Karpas-422 (cell line): ENCODE measurements at regions not wholly inside any gene's neighbourhood (a gene's known extent, or its start where the extent isn't known, plus 50 kb on each side); places are given as distances from the start of the nearest gene placed in this dataset.

ENCODE experiments used
- DNase-seq: peaks from one replicate; pipeline ENCODE4 v3.0.0-alpha.2; 2015
- H2AFZ ChIP-seq: fragments of 200-600 bp; sonication (generic); 2 replicates; pipeline ENCODE4 v1.6.1; 2014; ENCODE audit warnings: antibody characterized with exemption, low read length, mixed read lengths
- H3K27ac ChIP-seq: fragments of 200-600 bp; sonication (generic); 2 replicates; pipeline ENCODE4 v1.5.1; 2014; ENCODE audit warnings: mild to moderate bottlenecking, low read length, moderate library complexity
- H3K27me3 ChIP-seq: fragments of 200-600 bp; sonication (generic); 2 replicates; pipeline ENCODE4 v1.6.1; 2014; ENCODE audit warnings: low read length, mixed read lengths
- H3K36me3 ChIP-seq: fragments of 200-600 bp; sonication (generic); 2 replicates; pipeline ENCODE4 v1.6.1; 2014; ENCODE audit warnings: low read length, mixed read lengths; ENCODE audit not compliant: insufficient read depth
- H3K4me1 ChIP-seq: fragments of 200-600 bp; sonication (generic); 2 replicates; pipeline ENCODE4 v1.6.1; 2014; ENCODE audit warnings: mild to moderate bottlenecking, low read length, mixed read lengths
- H3K4me2 ChIP-seq: fragments of 200-600 bp; sonication (generic); 2 replicates; pipeline ENCODE4 v1.6.1; 2014; ENCODE audit warnings: low read length, low read depth, mild to moderate bottlenecking; ENCODE audit not compliant: poor library complexity, severe bottlenecking
- H3K4me3 ChIP-seq: fragments of 200-600 bp; sonication (generic); 2 replicates; pipeline ENCODE4 v1.5.1; 2014; ENCODE audit warnings: mild to moderate bottlenecking, antibody characterized with exemption, low read length, mixed read lengths
- H3K79me2 ChIP-seq: fragments of 200-600 bp; sonication (generic); 2 replicates; pipeline ENCODE4 v1.6.1; 2014; ENCODE audit warnings: mild to moderate bottlenecking, low read length, mixed read lengths
- H3K9ac ChIP-seq: fragments of 200-600 bp; sonication (generic); 2 replicates; pipeline ENCODE4 v1.6.0; 2014; ENCODE audit warnings: low read length
- H3K9me2 ChIP-seq: fragments of 200-600 bp; sonication (generic), shearing (Covaris generic); replicated peaks from 2 replicates; pipeline ENCODE4 v1.6.0; 2014; ENCODE audit warnings: mild to moderate bottlenecking, low read length, moderate library complexity; ENCODE audit not compliant: insufficient read depth
- H3K9me3 ChIP-seq: fragments of 300-700, 200-600 bp; sonication (generic); 2 replicates; pipeline ENCODE4 v1.6.1; 2014; ENCODE audit warnings: low read length, mixed read lengths
- H4K20me1 ChIP-seq: fragments of 200-600 bp; sonication (generic); 2 replicates; pipeline ENCODE4 v1.6.1; 2014; ENCODE audit warnings: mild to moderate bottlenecking, antibody characterized with exemption, low read length, low read depth; ENCODE audit not compliant: insufficient read depth

GRCh38 chr17:63171428-63172393 is 205.7 kb downstream of the TANC2 start:
- Histone ChIP-seq H4K20me1 (no peaks in the 10 kb centered on the region; the same call in 1 of the 2 replicates), H3K9ac (no peak overlapping the region), H3K79me2 (no peaks in the 10 kb centered on the region), H3K27me3 (no peaks in the 10 kb centered on the region), H3K9me2 (no peaks in the 10 kb centered on the region), H3K4me2 (no peak overlapping the region), H3K27ac (no peak overlapping the region), H2AFZ (no peak overlapping the region), H3K4me1 (no peaks in the 10 kb centered on the region), H3K9me3 (no peaks in the 10 kb centered on the region), H3K36me3 (no peaks in the 10 kb centered on the region), H3K4me3 (no peak overlapping the region)
- DNase-seq: no peak

- Histone ChIP-seq H3K9ac (no peak overlapping the region), H2AFZ (no peak overlapping the region), H3K4me1 (no peaks in the 10 kb centered on the region), H3K4me3 (no peak overlapping the region), H3K36me3 (no peaks in the 10 kb centered on the region), H3K27ac (no peak overlapping the region), H4K20me1 (no peaks in the 10 kb centered on the region), H3K9me2 (no peaks in the 10 kb centered on the region), H3K9me3 (no peaks in the 10 kb centered on the region), H3K79me2 (no peaks in the 10 kb centered on the region), H3K4me2 (no peak overlapping the region), H3K27me3 (no peaks in the 10 kb centered on the region)
- DNase-seq: no peak
These were observed 207.4 kb downstream of the TANC2 start for GRCh38 chr17:63173450-63173849.

GRCh38 chr17:63173903-63174302 is 207.9 kb downstream of the TANC2 start:
- Histone ChIP-seq H3K36me3 (no peaks in the 10 kb centered on the region), H3K27me3 (no peaks in the 10 kb centered on the region), H3K4me2 (no peak overlapping the region), H3K27ac (no peak overlapping the region), H2AFZ (no peak overlapping the region), H3K9me2 (no peaks in the 10 kb centered on the region), H3K9me3 (no peaks in the 10 kb centered on the region), H3K4me3 (no peak overlapping the region), H4K20me1 (no peaks in the 10 kb centered on the region), H3K79me2 (no peaks in the 10 kb centered on the region), H3K4me1 (no peaks in the 10 kb centered on the region), H3K9ac (no peak overlapping the region)
- no peak for DNase-seq

GRCh38 chr17:63178530-63178929 is 212.5 kb downstream of the TANC2 start:
- H3K4me1 ChIP-seq: no peaks in the 10 kb centered on the region
- no peaks in the 10 kb centered on the region for H3K27me3 ChIP-seq
- H2AFZ ChIP-seq: no peak overlapping the region
- H3K4me2 ChIP-seq: no peak overlapping the region
- H4K20me1 ChIP-seq: no peaks in the 10 kb centered on the region
- no peak overlapping the region for H3K4me3 ChIP-seq
- no peak overlapping the region for H3K27ac ChIP-seq
- no peak overlapping the region for H3K9ac ChIP-seq
- no peaks in the 10 kb centered on the region for H3K79me2 ChIP-seq
- H3K36me3 ChIP-seq: no peaks in the 10 kb centered on the region
- no peak for DNase-seq
- no peaks in the 10 kb centered on the region for H3K9me3 ChIP-seq
- H3K9me2 ChIP-seq: no peaks in the 10 kb centered on the region

GRCh38 chr17:63181856-63182255 is 215.8 kb downstream of the TANC2 start:
- H3K79me2 ChIP-seq: no peaks in the 10 kb centered on the region

GRCh38 chr17:63185420-63185819 is 219.4 kb downstream of the TANC2 start:
- Histone ChIP-seq H3K79me2 (no peaks in the 10 kb centered on the region), H3K4me3 (no peak overlapping the region), H3K9ac (no peak overlapping the region), H3K27ac (no peak overlapping the region), H2AFZ (no peak overlapping the region), H3K36me3 (no peaks in the 10 kb centered on the region), H3K27me3 (no peaks in the 10 kb centered on the region), H3K4me2 (no peak overlapping the region), H4K20me1 (no peaks in the 10 kb centered on the region), H3K9me3 (no peaks in the 10 kb centered on the region), H3K9me2 (no peaks in the 10 kb centered on the region), H3K4me1 (no peaks in the 10 kb centered on the region; the same call in 1 of the 2 replicates)
- DNase-seq: no peak

More at GRCh38 chr17:63181856-63182255, 215.8 kb downstream of the TANC2 start:
- Histone ChIP-seq H4K20me1 (no peaks in the 10 kb centered on the region), H3K4me3 (no peak overlapping the region), H3K27me3 (no peaks in the 10 kb centered on the region), H3K9me2 (no peaks in the 10 kb centered on the region), H3K4me1 (no peaks in the 10 kb centered on the region), H3K27ac (no peak overlapping the region), H2AFZ (no peak overlapping the region), H3K4me2 (no peak overlapping the region), H3K9me3 (no peaks in the 10 kb centered on the region), H3K36me3 (no peaks in the 10 kb centered on the region), H3K9ac (no peak overlapping the region)
- no peak for DNase-seq

GRCh38 chr17:63189082-63189481 is 223.0 kb downstream of the TANC2 start:
- Histone ChIP-seq H3K9me3 (no peaks in the 10 kb centered on the region), H3K4me3 (no peak overlapping the region), H3K79me2 (no peaks in the 10 kb centered on the region), H3K27me3 (no peaks in the 10 kb centered on the region), H3K9ac (no peak overlapping the region), H3K4me1 (no peaks in the 10 kb centered on the region; the same call in 1 of the 2 replicates), H3K9me2 (no peaks in the 10 kb centered on the region), H3K27ac (no peak overlapping the region), H4K20me1 (0 out of 2 replicates have a peak, but pooled peaks cover 4% of the 10 kb centered on the region), H3K4me2 (no peak overlapping the region), H2AFZ (no peak overlapping the region), H3K36me3 (no peaks in the 10 kb centered on the region)
- no peak for DNase-seq

GRCh38 chr17:63189930-63190329 is 223.9 kb downstream of the TANC2 start:
- no peak overlapping the region for H3K9ac ChIP-seq
- no peaks in the 10 kb centered on the region; the same call in 1 of the 2 replicates for H3K4me1 ChIP-seq
- 0 out of 2 replicates have a peak, but pooled peaks cover 4% of the 10 kb centered on the region for H4K20me1 ChIP-seq
- H2AFZ ChIP-seq: no peak overlapping the region
- no peaks in the 10 kb centered on the region for H3K36me3 ChIP-seq
- no peaks in the 10 kb centered on the region for H3K9me2 ChIP-seq
- no peak for DNase-seq
- H3K79me2 ChIP-seq: no peaks in the 10 kb centered on the region
- no peak overlapping the region for H3K4me2 ChIP-seq
- H3K4me3 ChIP-seq: no peak overlapping the region
- no peaks in the 10 kb centered on the region for H3K27me3 ChIP-seq
- H3K27ac ChIP-seq: no peak overlapping the region
- H3K9me3 ChIP-seq: no peaks in the 10 kb centered on the region
